GM12874 (cell line): ENCODE measurements at regions not wholly inside any gene's neighbourhood (a gene's known extent, or its start where the extent isn't known, plus 50 kb on each side); places are given as distances from the start of the nearest gene placed in this dataset.

ENCODE experiments used
- CTCF ChIP-seq: IDR thresholded peaks from 2 replicates; pipeline ENCODE4 v1.5.1; 2011; ENCODE audit warnings: low read depth, mild to moderate bottlenecking, control low read depth, low read length, moderate library complexity; ENCODE audit not compliant: insufficient read depth

- TF ChIP-seq CTCF, result no peak
Observed at GRCh38 chr15:39083213-39083612, 497.7 kb upstream of the THBS1 start.

- TF ChIP-seq CTCF, result no peak
Observed at GRCh38 chr15:39084674-39085530, 496.0 kb upstream of the THBS1 start.

GRCh38 chr15:39086641-39087040 lies 494.2 kb upstream of the THBS1 start:
- no peak for TF ChIP-seq CTCF

GRCh38 chr15:39088156-39088555 lies 492.7 kb upstream of the THBS1 start:
- no peak for TF ChIP-seq CTCF

- no peak for TF ChIP-seq CTCF
Observed at GRCh38 chr15:39092354-39092753, 488.5 kb upstream of the THBS1 start.

GRCh38 chr15:39092761-39093160 lies 488.1 kb upstream of the THBS1 start:
- no peak for TF ChIP-seq CTCF

GRCh38 chr15:39094116-39094515 lies 486.8 kb upstream of the THBS1 start:
- TF ChIP-seq CTCF, result no peak
